H1 (cell line): ENCODE measurements at regions not wholly inside any gene's neighbourhood (a gene's known extent, or its start where the extent isn't known, plus 50 kb on each side); places are given as distances from the start of the nearest gene placed in this dataset.
"Not testable (repeated sequence)": the region's sequence is repeated elsewhere in the genome, so short reads cannot be mapped to it uniquely, and the experiment has no call there.

Source experiments
- CTCF ChIA-PET: fragments of 300-600 bp; sonication (Branson Sonifier 250); formaldehyde crosslinking; loops from one replicate; lab custom pipeline; 2021; ENCODE audit not compliant: partially characterized antibody; lab: Charles Lee
- POLR2A ChIA-PET: fragments of 300-600 bp; sonication (Branson Sonifier 250); formaldehyde crosslinking; loops from one replicate; lab custom pipeline; 2021; ENCODE audit warnings: inconsistent platforms; ENCODE audit not compliant: partially characterized antibody; lab: Charles Lee
- DNase-seq, 2 experiments: peaks; one replicate each; pipeline versions ENCODE4 v3.0.0 to v3.0.0-alpha.2; 2010 to 2022; ENCODE audit warnings: low spot score in 2 of 2, low read depth in 1 of 2, mixed read lengths in 1 of 2
- FAIRE-seq: peaks from 2 replicates; lab custom pipeline; 2011; peaks lifted over from hg19 to GRCh38; lab: Jason Lieb, UNC
- H2AFZ ChIP-seq: 2 replicates; pipeline ENCODE4 v1.8.1; 2012; ENCODE audit warnings: low read length, inconsistent platforms
- H2AK5ac ChIP-seq: 2 replicates; pipeline ENCODE4 v1.6.1; 2013; ENCODE audit warnings: low read depth, low read length
- H2BK120ac ChIP-seq: replicated peaks from 2 replicates; pipeline ENCODE3; 2013; ENCODE audit warnings: low read depth, low read length, inconsistent platforms
- H2BK12ac ChIP-seq: 2 replicates; pipeline ENCODE4 v1.6.1; 2013; ENCODE audit warnings: low read depth, low read length
- H2BK15ac ChIP-seq: 2 replicates; pipeline ENCODE4 v1.6.1; 2013; ENCODE audit warnings: low read length
- H2BK20ac ChIP-seq: 2 replicates; pipeline ENCODE4 v1.6.1; 2013; ENCODE audit warnings: low read length
- H2BK5ac ChIP-seq: 2 replicates; pipeline ENCODE4 v1.6.1; 2013; ENCODE audit warnings: low read depth, low read length
- H3K14ac ChIP-seq: 2 replicates; pipeline ENCODE4 v1.6.1; 2013; ENCODE audit warnings: inconsistent platforms; ENCODE audit not compliant: insufficient read length
- H3K18ac ChIP-seq: 2 replicates; pipeline ENCODE4 v1.6.1; 2013; ENCODE audit warnings: low read length; ENCODE audit errors: extremely low read depth
- H3K23ac ChIP-seq: 2 replicates; pipeline ENCODE4 v1.6.1; 2013; ENCODE audit warnings: inconsistent platforms; ENCODE audit not compliant: insufficient read length
- H3K23me2 ChIP-seq: 2 replicates; pipeline ENCODE4 v1.6.1; 2013; ENCODE audit warnings: low read depth, low read length
- H3K27ac ChIP-seq: 2 replicates; pipeline ENCODE4 v1.6.1; 2011; ENCODE audit warnings: low read depth, low read length, inconsistent platforms
- H3K27me3 ChIP-seq, 4 experiments: replicated peaks in 1 of 4; 1 replicate in 1 of 4; 2 replicates in 3 of 4; pipeline versions ENCODE4 v1.6.1 to v1.8.1; 2011 to 2013; ENCODE audit warnings: low read length in 3 of 4, mild to moderate bottlenecking in 3 of 4, inconsistent platforms in 2 of 4, mixed read lengths in 2 of 4, moderate library complexity in 1 of 4; ENCODE audit not compliant: control insufficient read depth in 3 of 4, insufficient read depth in 3 of 4; ENCODE audit errors: extremely low read depth in 1 of 4
- H3K36me3 ChIP-seq, 4 experiments: 2 replicates each; pipeline versions ENCODE4 v1.6.1 to v1.8.1; 2011 to 2013; ENCODE audit warnings: mild to moderate bottlenecking in 4 of 4, low read length in 3 of 4, moderate library complexity in 2 of 4, control low read depth in 1 of 4, inconsistent platforms in 1 of 4; ENCODE audit not compliant: insufficient read depth in 4 of 4, control insufficient read depth in 2 of 4
- H3K4ac ChIP-seq: replicated peaks from 2 replicates; pipeline ENCODE3; 2013; ENCODE audit warnings: low read length, low read depth, mixed read lengths, inconsistent platforms; ENCODE audit not compliant: insufficient read length
- H3K4me1 ChIP-seq, 4 experiments: replicated peaks in 1 of 4; 1 replicate in 1 of 4; 2 replicates in 3 of 4; pipeline versions ENCODE4 v1.6.1 to v1.8.1; 2011 to 2013; ENCODE audit warnings: low read length in 3 of 4, inconsistent platforms in 2 of 4, mixed read lengths in 1 of 4; ENCODE audit not compliant: insufficient read depth in 4 of 4, control insufficient read depth in 3 of 4
- H3K4me2 ChIP-seq, 2 experiments: 2 replicates each; pipeline versions ENCODE4 v1.6.1 to v1.8.1; 2011 to 2013; ENCODE audit warnings: low read depth in 2 of 2, low read length in 2 of 2, control low read depth in 1 of 2, inconsistent platforms in 1 of 2, mild to moderate bottlenecking in 1 of 2; ENCODE audit not compliant: insufficient read depth in 1 of 2
- H3K4me3 ChIP-seq, 4 experiments: fragments of 200-600, 300-600 bp in 1 of 4; sonication (generic), shearing (Covaris generic), sonication (Bioruptor Twin) in 1 of 4; 2 replicates each; pipeline versions ENCODE4 v1.5.1 to v1.8.1; 2011 to 2016; ENCODE audit warnings: low read length in 4 of 4, low read depth in 3 of 4, control low read depth in 2 of 4, inconsistent platforms in 2 of 4, mild to moderate bottlenecking in 2 of 4, mixed read lengths in 1 of 4, moderate library complexity in 1 of 4; ENCODE audit not compliant: insufficient read depth in 2 of 4; ENCODE audit errors: extremely low read depth in 1 of 4
- H3K56ac ChIP-seq: replicated peaks from 2 replicates; pipeline ENCODE3; 2013; ENCODE audit warnings: low read depth, mild to moderate bottlenecking, mixed read lengths, low read length, inconsistent platforms; ENCODE audit not compliant: insufficient read length
- H3K79me1 ChIP-seq: 2 replicates; pipeline ENCODE4 v1.6.1; 2013; ENCODE audit warnings: low read depth, low read length, control low read depth
- H3K79me2 ChIP-seq, 2 experiments: 2 replicates each; pipeline versions ENCODE4 v1.6.1 to v1.8.1; 2012 to 2013; ENCODE audit warnings: low read length in 2 of 2, mild to moderate bottlenecking in 2 of 2, inconsistent platforms in 1 of 2; ENCODE audit not compliant: insufficient read depth in 2 of 2, control insufficient read depth in 1 of 2
- H3K9ac ChIP-seq, 4 experiments: replicated peaks in 1 of 4; 1 replicate in 1 of 4; 2 replicates in 3 of 4; pipeline versions ENCODE4 v1.6.1 to v1.8.1; 2011 to 2013; ENCODE audit warnings: low read depth in 3 of 4, low read length in 3 of 4, control low read depth in 2 of 4, mild to moderate bottlenecking in 2 of 4, moderate library complexity in 2 of 4, inconsistent platforms in 1 of 4; ENCODE audit errors: extremely low read depth in 1 of 4
- H3K9me3 ChIP-seq, 2 experiments: 2 replicates each; pipeline versions ENCODE4 v1.6.1 to v1.8.1; 2012 to 2013; ENCODE audit warnings: mild to moderate bottlenecking in 2 of 2, moderate library complexity in 2 of 2, control low read depth in 1 of 2, inconsistent platforms in 1 of 2, low read depth in 1 of 2, low read length in 1 of 2, mixed read lengths in 1 of 2; ENCODE audit not compliant: insufficient read depth in 2 of 2
- H4K20me1 ChIP-seq, 2 experiments: replicated peaks in 1 of 2; 2 replicates each; pipeline versions ENCODE3 to v1.8.1; 2011 to 2013; ENCODE audit warnings: inconsistent platforms in 2 of 2, low read length in 2 of 2, mild to moderate bottlenecking in 1 of 2; ENCODE audit not compliant: insufficient read depth in 2 of 2, control insufficient read depth in 1 of 2
- H4K5ac ChIP-seq: 2 replicates; pipeline ENCODE4 v1.6.1; 2013; ENCODE audit warnings: low read length, low read depth, mixed read lengths, inconsistent platforms; ENCODE audit not compliant: insufficient read length
- H4K8ac ChIP-seq: 2 replicates; pipeline ENCODE4 v1.8.0; 2013; ENCODE audit warnings: mild to moderate bottlenecking, moderate library complexity, low read length, inconsistent platforms; ENCODE audit not compliant: insufficient read depth; ENCODE audit errors: extremely low read depth
- H4K91ac ChIP-seq: replicated peaks from 2 replicates; pipeline ENCODE3; 2013; ENCODE audit warnings: low read length, mixed read lengths, inconsistent platforms; ENCODE audit not compliant: insufficient read length
- BCL11A ChIP-seq, 2 experiments: IDR thresholded peaks; one replicate each; pipeline ENCODE4 v1.6.1; 2011; ENCODE audit warnings: low read depth in 2 of 2, low read length in 2 of 2, mild to moderate bottlenecking in 2 of 2
- CHD1 ChIP-seq: IDR thresholded peaks from 2 replicates; pipeline ENCODE4 v1.6.1; 2012; ENCODE audit warnings: low read depth, low read length, improper control_type of control experiment
- EP300 ChIP-seq, 2 experiments: IDR thresholded peaks; 1 replicate in 1 of 2; 2 replicates in 1 of 2; pipeline ENCODE4 v1.6.1; 2011 to 2012; ENCODE audit warnings: low read depth in 2 of 2, low read length in 2 of 2, mild to moderate bottlenecking in 2 of 2, borderline replicate concordance in 1 of 2, inconsistent platforms in 1 of 2, moderate library complexity in 1 of 2
- GTF2F1 ChIP-seq: IDR thresholded peaks from 2 replicates; pipeline ENCODE4 v1.6.1; 2012; ENCODE audit warnings: low read depth, low read length, improper control_type of control experiment, borderline replicate concordance
- NRF1 ChIP-seq: IDR thresholded peaks from 2 replicates; pipeline ENCODE4 v1.6.1; 2011; ENCODE audit warnings: mild to moderate bottlenecking, low read depth, low read length, improper control_type of control experiment
- RAD21 ChIP-seq, 2 experiments: IDR thresholded peaks in 1 of 2; conservative IDR thresholded peaks in 1 of 2; 2 replicates each; pipeline ENCODE4 v1.6.1; 2011; ENCODE audit warnings: low read depth in 2 of 2, low read length in 2 of 2, improper control_type of control experiment in 1 of 2, inconsistent platforms in 1 of 2, mild to moderate bottlenecking in 1 of 2, moderate library complexity in 1 of 2
- SIN3A ChIP-seq, 2 experiments: IDR thresholded peaks in 1 of 2; conservative IDR thresholded peaks in 1 of 2; 2 replicates each; pipeline ENCODE4 v1.6.1; 2011 to 2012; ENCODE audit warnings: low read length in 2 of 2, improper control_type of control experiment in 1 of 2, low read depth in 1 of 2, mild to moderate bottlenecking in 1 of 2
- YY1 ChIP-seq: IDR thresholded peaks from 2 replicates; pipeline ENCODE4 v1.6.1; 2011; ENCODE audit warnings: low read depth, mild to moderate bottlenecking, low read length
- WGBS, 2 experiments: shearing (Covaris generic) in 1 of 2; methylation state at CpG; one replicate each; pipeline versions ENCODE4 v1.1.6 to v1.1.7; 2013 to 2015; ENCODE audit warnings: low lambda C conversion rate in 2 of 2, mixed read lengths in 2 of 2, inconsistent platforms in 1 of 2, low coverage in 1 of 2, missing lambda C conversion rate in 1 of 2; ENCODE audit not compliant: insufficient replicate concordance in 2 of 2, insufficient coverage in 1 of 2, insufficient read length in 1 of 2; ENCODE audit errors: extremely low coverage in 1 of 2, missing lambda C conversion rate in 1 of 2; 5-methylcytosine and 5-hydroxymethylcytosine counted together

- TF ChIP-seq SIN3A (conservative IDR thresholded peaks at IDR 0.05 in 1 of 2, IDR thresholded peaks at IDR 0.05 in 1 of 2; ENCODE audit: low read depth in 1 of 2, low read length in 2 of 2) (no peak), YY1 (no peak), BCL11A (IDR thresholded peaks at IDR 0.05; ENCODE audit: low read depth in 2 of 2, low read length in 2 of 2) (no peak), GTF2F1 (no peak), EP300 (IDR thresholded peaks at IDR 0.05; ENCODE audit: borderline replicate concordance in 1 of 2, low read depth in 2 of 2, low read length in 2 of 2) (no peak), NRF1 (no peak), CHD1 (no peak), RAD21 (IDR thresholded peaks at IDR 0.05 in 1 of 2, conservative IDR thresholded peaks at IDR 0.05 in 1 of 2; ENCODE audit: low read depth in 2 of 2, low read length in 2 of 2) (no peak)
Measured at GRCh38 chr5:56755036-56755555, 60.3 kb upstream of the MAP3K1 start (continued).

GRCh38 chr5:56753588-56753987, 61.8 kb upstream of the MAP3K1 start:
- POLR2A ChIA-PET, H2AFZ ChIP-seq, H3K4me2 ChIP-seq, H3K9ac ChIP-seq, H3K56ac ChIP-seq, H2AK5ac ChIP-seq, H3K14ac ChIP-seq, H2BK15ac ChIP-seq, H3K9me3 ChIP-seq, H4K91ac ChIP-seq, CTCF ChIA-PET, H3K27ac ChIP-seq, H3K18ac ChIP-seq, H3K4ac ChIP-seq, DNase-seq, H3K27me3 ChIP-seq, H3K23me2 ChIP-seq, H2BK5ac ChIP-seq, H4K5ac ChIP-seq, H4K20me1 ChIP-seq, H3K4me1 ChIP-seq, H4K8ac ChIP-seq, H3K4me3 ChIP-seq, H3K36me3 ChIP-seq, H2BK120ac ChIP-seq, H2BK20ac ChIP-seq, H3K23ac ChIP-seq, H3K79me1 ChIP-seq, FAIRE-seq, H2BK12ac ChIP-seq, H3K79me2 ChIP-seq: not testable (repeated sequence)
- 98% methylated on average over 4 of the region's 5 CpGs; no CpG with 5 or more reads in 1 of the 2 experiments for WGBS, 2 experiments
